Keratinocyte (primary cell): ENCODE measurements at regions not wholly inside any gene's neighbourhood (a gene's known extent, or its start where the extent isn't known, plus 50 kb on each side); places are given as distances from the start of the nearest gene placed in this dataset.

Experiments
- DNase-seq: peaks from one replicate; pipeline ENCODE4 v3.0.0-alpha.2; 2011; ENCODE audit warnings: low read depth, missing footprints, low spot score
- FAIRE-seq: peaks from 2 replicates; lab custom pipeline; 2011; peaks lifted over from hg19 to GRCh38; lab: Jason Lieb, UNC
- H2AFZ ChIP-seq: 2 replicates; pipeline ENCODE4 v1.6.0; 2012; ENCODE audit warnings: low read length, control low read depth, inconsistent platforms; ENCODE audit not compliant: control insufficient read depth
- H3K27ac ChIP-seq: 2 replicates; pipeline ENCODE4 v1.5.1; 2011; ENCODE audit warnings: low read length; ENCODE audit not compliant: control insufficient read depth, insufficient read depth
- H3K27me3 ChIP-seq: 3 replicates; pipeline ENCODE4 v1.6.0; 2011; ENCODE audit warnings: low read length; ENCODE audit not compliant: control insufficient read depth, insufficient read depth; ENCODE audit errors: extremely low read depth
- H3K36me3 ChIP-seq, 2 experiments: 2 replicates in 1 of 2; 3 replicates in 1 of 2; pipeline ENCODE4 v1.5.1; 2011; ENCODE audit warnings: low read length in 2 of 2, mild to moderate bottlenecking in 1 of 2; ENCODE audit not compliant: control insufficient read depth in 2 of 2, insufficient read depth in 2 of 2; ENCODE audit errors: extremely low read depth in 1 of 2
- H3K4me1 ChIP-seq: 3 replicates; pipeline ENCODE4 v1.5.1; 2011; ENCODE audit warnings: low read length; ENCODE audit not compliant: control insufficient read depth, insufficient read depth; ENCODE audit errors: extremely low read depth
- H3K4me2 ChIP-seq: 3 replicates; pipeline ENCODE4 v1.6.0; 2011; ENCODE audit warnings: low read depth, low read length; ENCODE audit not compliant: control insufficient read depth, insufficient read depth; ENCODE audit errors: extremely low read depth
- H3K4me3 ChIP-seq, 3 experiments: fragments of 200-600 bp in 1 of 3; sonication (generic) in 1 of 3; 2 replicates in 2 of 3; 3 replicates in 1 of 3; pipeline ENCODE4 v1.5.1; 2011 to 2016; ENCODE audit warnings: low read length in 3 of 3, mild to moderate bottlenecking in 3 of 3, control low read depth in 2 of 3, inconsistent platforms in 1 of 3, low read depth in 1 of 3, mixed read lengths in 1 of 3, mixed run types in 1 of 3, moderate library complexity in 1 of 3; ENCODE audit not compliant: control insufficient read depth in 2 of 3, insufficient read depth in 2 of 3; ENCODE audit errors: extremely low read depth in 1 of 3
- H3K79me2 ChIP-seq: 2 replicates; pipeline ENCODE4 v1.6.0; 2012; ENCODE audit warnings: low read length; ENCODE audit not compliant: control insufficient read depth, insufficient read depth
- H3K9ac ChIP-seq: 3 replicates; pipeline ENCODE4 v1.6.0; 2011; ENCODE audit warnings: low read length; ENCODE audit not compliant: control insufficient read depth, insufficient read depth; ENCODE audit errors: extremely low read depth
- H3K9me1 ChIP-seq: 3 replicates; pipeline ENCODE4 v1.6.0; 2011; ENCODE audit warnings: low read length; ENCODE audit not compliant: control insufficient read depth, insufficient read depth; ENCODE audit errors: extremely low read depth
- H3K9me3 ChIP-seq: 2 replicates; pipeline ENCODE4 v1.5.1; 2012; ENCODE audit warnings: low read depth, low read length; ENCODE audit not compliant: control insufficient read depth
- H4K20me1 ChIP-seq: 3 replicates; pipeline ENCODE4 v1.6.0; 2011; ENCODE audit warnings: low read length; ENCODE audit not compliant: control insufficient read depth, insufficient read depth; ENCODE audit errors: extremely low read depth
- EZH2 ChIP-seq: IDR thresholded peaks from one replicate; pipeline ENCODE4 v1.6.1; 2012; ENCODE audit warnings: inconsistent platforms, mild to moderate bottlenecking, low read length, moderate library complexity
- dilution Hi-C: fragments of 300-500 bp; cut with MboI; formaldehyde crosslinking; loops from one replicate; pipeline ENCODE4 v1.7.0; 2020; ENCODE audit warnings: low sequenced_read_pairs; ENCODE audit not compliant: extremely low pct_ligation_motif_present
- TF ChIP-seq, protein P1 (sequence below), 3 experiments: IDR thresholded peaks in 1 of 3; conservative IDR thresholded peaks in 1 of 3; optimal IDR thresholded peaks in 1 of 3; 2 replicates in 2 of 3; 3 replicates in 1 of 3; pipeline versions ENCODE3 to v1.5.1; 2011; ENCODE audit warnings: low read length in 3 of 3, mild to moderate bottlenecking in 3 of 3, moderate library complexity in 2 of 3, control low read depth in 1 of 3, inconsistent platforms in 1 of 3; ENCODE audit not compliant: insufficient read depth in 2 of 3; ENCODE audit errors: extremely low read depth in 1 of 3

DNA sequence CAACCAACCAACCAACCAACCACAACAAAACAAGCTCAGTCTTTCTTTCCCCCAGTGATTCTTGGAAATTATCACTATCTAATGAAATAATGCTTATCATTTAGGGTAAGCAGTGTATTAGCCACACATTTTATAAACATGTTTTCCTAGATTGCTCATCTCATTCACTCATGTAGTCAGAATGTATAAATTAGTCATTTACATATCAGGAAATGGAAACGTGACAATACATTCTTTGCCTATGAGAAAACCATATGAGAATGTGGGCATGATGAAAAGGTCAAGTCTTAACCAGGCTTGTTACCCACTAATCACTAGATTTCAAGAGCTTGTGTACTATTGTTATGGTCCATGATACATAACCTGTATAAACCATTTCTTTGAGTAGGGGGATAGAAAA, 1583.4 kb upstream of the PIK3C3 start:
- TF ChIP-seq, protein P1, sequence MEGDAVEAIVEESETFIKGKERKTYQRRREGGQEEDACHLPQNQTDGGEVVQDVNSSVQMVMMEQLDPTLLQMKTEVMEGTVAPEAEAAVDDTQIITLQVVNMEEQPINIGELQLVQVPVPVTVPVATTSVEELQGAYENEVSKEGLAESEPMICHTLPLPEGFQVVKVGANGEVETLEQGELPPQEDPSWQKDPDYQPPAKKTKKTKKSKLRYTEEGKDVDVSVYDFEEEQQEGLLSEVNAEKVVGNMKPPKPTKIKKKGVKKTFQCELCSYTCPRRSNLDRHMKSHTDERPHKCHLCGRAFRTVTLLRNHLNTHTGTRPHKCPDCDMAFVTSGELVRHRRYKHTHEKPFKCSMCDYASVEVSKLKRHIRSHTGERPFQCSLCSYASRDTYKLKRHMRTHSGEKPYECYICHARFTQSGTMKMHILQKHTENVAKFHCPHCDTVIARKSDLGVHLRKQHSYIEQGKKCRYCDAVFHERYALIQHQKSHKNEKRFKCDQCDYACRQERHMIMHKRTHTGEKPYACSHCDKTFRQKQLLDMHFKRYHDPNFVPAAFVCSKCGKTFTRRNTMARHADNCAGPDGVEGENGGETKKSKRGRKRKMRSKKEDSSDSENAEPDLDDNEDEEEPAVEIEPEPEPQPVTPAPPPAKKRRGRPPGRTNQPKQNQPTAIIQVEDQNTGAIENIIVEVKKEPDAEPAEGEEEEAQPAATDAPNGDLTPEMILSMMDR (optimal IDR thresholded peaks at IDR 0.05 in 1 of 3, IDR thresholded peaks at IDR 0.05 in 1 of 3, conservative IDR thresholded peaks at IDR 0.05 in 1 of 3; ENCODE audit: extremely low read depth in 1 of 3, insufficient read depth in 2 of 3, low read length in 3 of 3) = no peak
- no peak for TF ChIP-seq EZH2
- no peak overlapping the region for H3K9ac ChIP-seq
- DNase-seq = peak; percentile 54
- peak overlapping the region; percentile 41 for H3K4me2 ChIP-seq
- H3K4me1 ChIP-seq = peaks cover 16% of the 10 kb centered on the region
- no peaks in the 10 kb centered on the region for H3K27me3 ChIP-seq
- peak; percentile 70 for FAIRE-seq
- H3K27ac ChIP-seq = peak overlapping the region; percentile 61
- no peaks in the 10 kb centered on the region for H3K36me3 ChIP-seq
- H2AFZ ChIP-seq = no peak overlapping the region
- no peaks in the 10 kb centered on the region for H4K20me1 ChIP-seq
- dilution Hi-C loops = no loop called here
- no peaks in the 10 kb centered on the region for H3K9me3 ChIP-seq
- no peaks in the 10 kb centered on the region for H3K79me2 ChIP-seq
- H3K4me3 ChIP-seq = no peak overlapping the region
- no peaks in the 10 kb centered on the region for H3K9me1 ChIP-seq

- H3K4me3 ChIP-seq = no peak overlapping the region
- H3K27ac ChIP-seq = no peak overlapping the region
- no peak overlapping the region for H2AFZ ChIP-seq
- H3K9me3 ChIP-seq = no peaks in the 10 kb centered on the region
- no peak for DNase-seq
- H3K36me3 ChIP-seq = no peaks in the 10 kb centered on the region
- H3K4me2 ChIP-seq = no peak overlapping the region
- H3K79me2 ChIP-seq = no peaks in the 10 kb centered on the region
- dilution Hi-C loops = no loop called here
- H3K9ac ChIP-seq = no peak overlapping the region
- no peaks in the 10 kb centered on the region for H3K9me1 ChIP-seq
- no peak for FAIRE-seq
- H3K4me1 ChIP-seq = peaks cover 16% of the 10 kb centered on the region
- TF ChIP-seq, protein P1 (optimal IDR thresholded peaks at IDR 0.05 in 1 of 3, IDR thresholded peaks at IDR 0.05 in 1 of 3, conservative IDR thresholded peaks at IDR 0.05 in 1 of 3; ENCODE audit: extremely low read depth in 1 of 3, insufficient read depth in 2 of 3, low read length in 3 of 3) = no peak
- TF ChIP-seq EZH2 = no peak
- H4K20me1 ChIP-seq = no peaks in the 10 kb centered on the region
- no peaks in the 10 kb centered on the region for H3K27me3 ChIP-seq
Observed at GRCh38 chr18:40367576-40367975, 1587.5 kb upstream of the PIK3C3 start.
